Breast epithelium (tissue), 3 donors: ENCODE measurements at regions not wholly inside any gene's neighbourhood (a gene's known extent, or its start where the extent isn't known, plus 50 kb on each side); places are given as distances from the start of the nearest gene placed in this dataset.

ENCODE experiments used
- CTCF ChIP-seq, 3 donors: fragments of 450-650 bp; IDR thresholded peaks; one replicate each; pipeline ENCODE4 v1.5.1; 2016 to 2017; ENCODE audit warnings: antibody characterized with exemption in 3 of 3, mild to moderate bottlenecking in 3 of 3, moderate library complexity in 3 of 3
- POLR2A ChIP-seq: fragments of 450-650 bp; IDR thresholded peaks from one replicate; pipeline ENCODE4 v1.6.1; 2016; ENCODE audit warnings: antibody characterized with exemption, mild to moderate bottlenecking, moderate library complexity

GRCh38 chr14:53532853-53533252 is 379.7 kb upstream of the DDHD1 start:
- TF ChIP-seq POLR2A (no peak), CTCF (IDR thresholded peaks at IDR 0.05) (no peak)
